ENCODE measurements at regions not wholly inside any gene's neighbourhood (a gene's known extent, or its start where the extent isn't known, plus 50 kb on each side); places are given as distances from the start of the nearest gene placed in this dataset.

- no peak for TF ChIP-seq TCF7L2 (IDR thresholded peaks at IDR 0.05; ENCODE audit: low read depth, low read length)
- no peak for TF ChIP-seq CTCF (IDR thresholded peaks at IDR 0.05)
- TF ChIP-seq POLR2AphosphoS5 (IDR thresholded peaks at IDR 0.05; ENCODE audit: low read depth, low read length): no peak
Measured at GRCh38 chr10:4307910-4308309, 518.1 kb upstream of the AKR1E2 start.

All from Panc1 (cell line).